SK-N-MC (cell line): ENCODE measurements at regions not wholly inside any gene's neighbourhood (a gene's known extent, or its start where the extent isn't known, plus 50 kb on each side); places are given as distances from the start of the nearest gene placed in this dataset.

Experiments
- EZH2 ChIP-seq: fragments of 200-600 bp; sonication (generic); IDR thresholded peaks from one replicate; pipeline ENCODE4 v1.6.1; 2017; ENCODE audit warnings: antibody characterized with exemption
- FOXP2 ChIP-seq: optimal IDR thresholded peaks from 2 replicates; pipeline ENCODE3; 2011; ENCODE audit warnings: mild to moderate bottlenecking, moderate library complexity; ENCODE audit not compliant: insufficient read depth; ENCODE audit errors: extremely low read length, control extremely low read depth
- POLR2AphosphoS5 ChIP-seq: IDR thresholded peaks from 2 replicates; pipeline ENCODE4 v1.6.1; 2012; ENCODE audit warnings: mild to moderate bottlenecking, low read depth, low read length, borderline replicate concordance

GRCh38 chr1:30811187-30811586 lies 53.6 kb upstream of the LAPTM5 start:
- TF ChIP-seq EZH2 (no peak), POLR2AphosphoS5 (no peak), FOXP2 (no peak)
